HG02938 (cell line): ENCODE measurements at regions not wholly inside any gene's neighbourhood (a gene's known extent, or its start where the extent isn't known, plus 50 kb on each side); places are given as distances from the start of the nearest gene placed in this dataset.

ENCODE experiments used
- ATAC-seq: cut with Tn5 transposase; IDR thresholded peaks from one replicate; pipeline ENCODE4 v1.9.1; 2021; ENCODE audit warnings: mild to moderate bottlenecking, moderate library complexity; ENCODE audit not compliant: unreplicated experiment

DNA sequence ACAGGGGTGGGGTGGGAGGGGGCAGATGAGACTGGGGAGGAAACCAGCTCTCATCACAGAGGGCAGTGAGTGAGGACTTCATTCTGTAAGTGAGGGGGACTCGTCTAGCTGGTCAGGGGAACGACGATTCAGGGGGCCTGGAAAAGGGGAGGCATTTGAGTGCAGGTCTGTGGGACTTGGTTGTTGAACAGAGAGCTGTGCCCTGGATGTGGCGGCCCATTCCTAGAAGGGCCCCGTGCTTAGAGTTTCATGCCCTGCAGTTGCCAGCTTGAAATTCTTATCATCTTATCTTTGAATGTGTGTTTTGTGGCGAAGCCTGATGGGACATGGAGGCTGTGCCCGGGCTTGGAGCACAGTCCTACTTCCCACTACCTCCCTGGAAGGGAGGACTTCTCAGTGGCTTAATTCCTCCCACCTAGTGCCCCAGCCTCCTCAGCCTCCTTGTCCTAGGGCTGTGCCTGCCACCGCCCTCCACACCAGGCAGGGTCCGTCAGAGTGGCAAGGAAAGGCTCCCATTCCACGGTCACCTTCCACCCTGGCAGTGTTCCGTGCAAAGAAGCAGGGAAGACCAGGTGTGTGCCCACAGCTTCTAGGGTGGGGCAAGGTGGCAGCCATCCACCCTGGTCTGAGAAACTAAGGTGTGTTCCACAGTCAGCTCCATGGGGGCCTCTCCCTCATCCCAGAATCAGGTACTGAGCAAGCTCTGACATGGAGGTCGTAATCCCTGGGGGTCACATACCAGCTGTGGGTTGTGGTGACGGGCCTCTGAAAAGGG is 59.7 kb upstream of the LMO1 start:
- no peak for ATAC-seq

DNA sequence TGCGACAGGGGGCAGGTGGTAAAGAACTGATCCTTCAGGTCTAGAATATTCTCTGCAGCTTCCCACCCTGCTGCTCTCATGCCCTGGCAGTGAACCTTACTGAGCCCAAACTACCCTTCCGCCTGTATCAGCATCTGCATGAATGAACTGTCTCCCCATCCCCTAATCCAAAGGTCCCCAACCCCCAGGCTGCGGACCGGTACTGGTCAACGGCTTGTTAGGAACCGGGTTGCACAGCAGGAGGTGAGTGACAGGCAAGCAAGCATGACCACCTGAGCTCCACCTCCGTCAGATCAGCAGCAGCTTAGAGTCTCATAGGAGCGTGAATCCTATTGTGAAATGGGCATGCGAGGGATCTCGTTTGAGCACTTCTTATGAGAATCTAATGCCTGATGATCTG is 58.2 kb upstream of the LMO1 start:
- no peak for ATAC-seq

DNA sequence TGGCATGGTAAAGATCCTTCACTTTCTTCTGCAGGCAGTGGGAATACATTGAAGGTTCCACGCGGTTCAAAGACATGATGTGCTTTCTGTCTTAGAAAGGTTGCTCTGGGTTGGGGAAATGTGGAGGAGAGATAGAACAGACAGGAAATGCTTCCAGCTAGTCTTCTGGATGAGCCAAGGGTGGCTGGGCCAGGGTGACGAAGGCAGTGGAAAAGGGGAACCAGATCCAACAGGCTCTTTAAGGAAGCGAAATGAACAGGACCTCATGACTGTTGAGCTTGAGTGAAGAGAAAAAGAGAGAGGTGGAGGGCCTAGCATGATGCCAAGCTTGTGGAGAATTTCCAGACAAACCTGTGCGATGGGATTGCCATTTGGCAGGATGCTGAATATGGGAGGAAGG is 56.4 kb upstream of the LMO1 start:
- no peak for ATAC-seq

DNA sequence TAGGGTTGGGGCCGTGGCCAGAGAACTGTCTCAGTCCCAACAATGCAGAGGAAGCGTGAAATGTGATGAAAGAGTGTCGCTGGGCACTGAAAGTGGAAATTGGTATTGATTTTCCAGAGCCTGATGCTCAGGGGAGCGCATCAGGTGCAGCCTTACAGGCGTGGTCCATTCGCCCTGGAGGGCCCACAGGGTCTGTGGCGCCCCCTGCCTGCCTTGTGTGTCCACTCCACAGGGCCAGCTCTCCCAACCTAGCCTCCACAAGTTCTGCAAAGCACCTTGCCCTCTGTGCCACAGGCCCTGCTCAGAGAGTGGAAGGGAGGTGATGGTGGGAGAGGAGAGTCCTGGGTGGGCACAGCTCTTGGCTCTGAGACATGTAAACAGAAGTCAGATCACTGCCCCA is 54.9 kb upstream of the LMO1 start:
- no peak for ATAC-seq

DNA sequence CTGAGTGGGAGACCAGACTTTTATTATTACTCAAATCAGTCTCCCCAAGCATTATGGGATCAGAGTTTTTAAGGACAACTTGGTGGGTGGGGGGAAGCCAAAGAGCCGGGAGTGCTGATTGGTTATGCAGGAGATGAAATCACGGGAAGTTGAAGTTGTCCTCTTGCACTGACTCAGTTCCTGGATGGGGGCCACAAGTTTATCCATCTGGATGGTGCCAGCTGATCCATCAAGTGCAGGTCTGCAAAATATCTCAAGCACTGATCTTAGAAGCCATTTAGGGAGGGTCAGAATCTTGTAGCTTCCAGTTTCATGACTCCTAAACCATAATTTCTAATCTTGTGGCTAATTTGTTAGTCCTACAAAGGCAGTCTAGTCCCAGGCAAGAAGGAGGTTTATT is 53.5 kb upstream of the LMO1 start:
- no peak for ATAC-seq

DNA sequence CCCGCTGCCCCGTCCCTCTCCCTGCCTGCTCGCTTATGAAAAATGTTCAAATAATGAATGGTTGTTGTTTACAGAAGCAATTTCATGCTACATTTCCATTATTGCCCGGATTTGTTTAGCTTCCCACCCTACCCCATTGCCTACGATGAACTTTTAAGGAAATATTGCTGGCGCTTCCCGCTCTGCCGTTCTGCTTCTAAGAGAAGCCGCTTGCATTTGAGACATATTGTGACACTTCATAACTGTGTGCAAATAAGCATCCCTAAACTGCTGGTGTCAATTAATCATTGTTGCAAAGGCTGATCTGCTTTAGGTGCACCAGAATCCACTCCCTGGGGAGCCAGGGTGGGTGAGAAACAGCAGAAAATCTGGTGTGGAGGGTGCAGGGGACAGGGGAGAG is 52.3 kb upstream of the LMO1 start:
- no peak for ATAC-seq

DNA sequence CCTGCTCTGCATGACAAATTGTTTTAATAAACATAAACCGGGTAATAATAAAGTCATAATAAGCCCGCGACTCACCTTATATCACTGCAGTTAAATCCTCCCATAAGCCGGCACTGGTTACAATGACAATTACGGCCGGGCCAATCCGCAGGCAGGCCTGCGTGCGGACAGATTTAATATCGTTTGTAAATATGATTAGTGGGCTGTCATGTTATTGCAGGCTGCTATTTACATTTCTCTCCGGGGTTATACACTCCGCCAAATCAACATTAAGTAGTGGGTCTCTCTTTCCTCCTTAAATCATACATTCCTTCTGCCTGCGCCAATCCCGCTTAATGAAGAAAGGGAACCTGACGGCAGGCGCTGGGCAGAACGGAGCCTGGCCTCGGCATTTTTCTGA is 51.8 kb upstream of the LMO1 start:
- no peak for ATAC-seq

DNA sequence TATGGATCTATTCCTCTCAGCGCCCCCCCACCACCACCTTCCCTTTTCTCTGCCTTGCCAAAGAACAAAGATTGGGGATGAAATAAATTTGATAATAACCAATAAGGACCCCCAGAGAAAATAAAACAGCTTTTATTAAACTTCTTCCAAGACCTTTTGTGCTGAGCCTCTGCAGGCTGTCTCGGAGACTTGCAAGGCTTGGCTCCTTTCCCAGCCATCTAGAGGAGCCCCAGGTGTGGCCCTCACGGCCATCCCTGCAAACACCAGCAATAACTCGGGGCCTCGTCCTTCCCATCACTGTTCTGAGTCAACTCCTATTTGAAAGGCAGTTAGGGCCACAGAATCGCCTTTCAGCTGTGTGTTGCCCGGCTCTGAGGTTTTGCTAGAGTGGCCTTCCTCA is 51.2 kb upstream of the LMO1 start:
- ATAC-seq: no peak

DNA sequence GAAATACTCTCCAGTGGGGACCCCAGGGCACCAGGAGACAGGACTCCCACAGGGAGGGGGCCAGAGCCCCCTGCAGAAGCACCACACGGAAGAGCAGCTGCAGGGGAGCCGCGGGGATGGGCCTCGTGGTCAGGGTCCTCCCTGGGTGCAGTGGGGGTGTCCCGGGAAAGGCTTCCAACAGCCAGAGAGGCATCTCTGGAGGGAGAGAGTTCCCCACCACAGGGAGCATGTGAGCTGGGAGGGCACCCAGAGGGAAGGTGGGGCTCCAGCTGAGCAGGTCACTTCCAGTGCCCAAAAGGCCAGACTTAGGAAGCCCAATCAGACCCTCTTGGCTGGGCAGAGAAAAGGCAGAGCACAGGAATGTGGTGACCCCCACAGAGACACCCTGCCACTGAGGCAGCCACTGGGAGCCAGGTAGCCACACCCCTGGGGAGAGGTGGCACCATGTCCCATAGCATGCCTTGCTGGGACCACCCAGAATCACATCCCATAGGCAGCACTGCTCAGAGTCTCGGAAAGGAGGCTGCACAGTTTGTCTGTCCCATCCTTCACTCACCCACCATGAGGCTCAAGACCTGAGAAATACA is 49.9 kb upstream of the LMO1 start:
- ATAC-seq: no peak
